ENCODE measurements at regions not wholly inside any gene's neighbourhood (a gene's known extent, or its start where the extent isn't known, plus 50 kb on each side); places are given as distances from the start of the nearest gene placed in this dataset.
"Not testable (repeated sequence)": the region's sequence is repeated elsewhere in the genome, so short reads cannot be mapped to it uniquely, and the experiment has no call there.

- DNase-seq = no peak
These were observed 859.4 kb downstream of the TYW1 start for GRCh38 chr7:67856046-67856445.

DNA sequence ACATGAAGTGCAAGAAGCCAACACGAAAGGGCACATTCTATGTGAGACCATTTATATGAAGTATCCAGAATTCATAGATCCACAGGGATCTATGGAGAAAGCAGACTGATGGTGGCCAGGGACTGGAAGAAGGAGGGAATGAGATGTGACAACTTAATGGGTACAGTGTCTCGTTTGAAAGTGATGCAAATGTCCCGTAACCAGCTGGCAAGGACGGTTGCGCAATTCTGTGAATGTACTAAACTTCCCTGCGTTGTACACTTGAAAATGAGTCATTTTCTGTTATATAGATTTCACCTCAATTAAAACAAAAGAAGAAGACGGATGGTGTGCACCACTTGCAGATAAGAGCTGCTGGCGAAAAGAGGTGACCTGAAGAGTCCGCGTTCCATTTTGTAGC is 861.1 kb downstream of the TYW1 start:
- no peak for DNase-seq

DNA sequence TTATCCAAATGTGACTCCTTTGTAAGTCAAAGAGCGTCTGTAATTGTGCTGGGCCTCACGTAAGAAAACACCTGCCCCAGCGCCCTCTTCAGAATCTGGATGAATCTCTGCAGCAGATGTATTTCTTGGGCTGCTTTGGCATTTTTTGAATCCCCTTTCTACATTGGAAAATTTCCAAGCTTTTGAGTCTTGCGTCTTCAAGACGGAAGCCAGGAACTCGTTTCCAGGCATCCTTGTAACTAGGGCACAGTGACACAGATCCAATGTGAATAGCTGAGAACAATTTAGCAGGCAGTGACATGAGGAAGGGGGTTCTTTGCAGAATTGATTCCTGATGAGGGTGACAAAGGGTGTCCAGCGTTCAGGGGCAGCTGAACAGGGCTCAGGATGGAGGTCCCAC is 862.3 kb downstream of the TYW1 start:
- DNase-seq = no peak

DNA sequence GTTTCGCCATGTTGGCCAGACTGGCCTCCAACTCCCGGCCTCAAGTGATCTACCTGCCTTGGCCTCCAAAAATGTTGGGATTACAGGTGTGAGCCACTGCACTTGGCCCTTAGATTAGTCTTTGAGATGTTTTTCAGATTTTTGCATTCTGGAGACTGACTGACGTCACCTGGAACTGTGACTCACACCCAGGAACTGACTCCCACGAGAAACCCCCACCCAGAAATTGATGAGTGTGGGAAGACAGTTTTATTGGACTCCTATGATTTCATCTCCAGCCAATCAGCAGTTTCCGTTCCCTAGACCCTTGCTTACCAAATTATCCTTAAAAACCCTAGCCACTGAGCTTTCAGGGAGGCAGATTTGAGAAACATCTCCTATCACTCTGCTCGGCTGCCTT is 867.3 kb downstream of the TYW1 start:
- DNase-seq = no peak

- DNase-seq = no peak
These were observed 869.4 kb downstream of the TYW1 start for GRCh38 chr7:67866054-67866453.

DNA sequence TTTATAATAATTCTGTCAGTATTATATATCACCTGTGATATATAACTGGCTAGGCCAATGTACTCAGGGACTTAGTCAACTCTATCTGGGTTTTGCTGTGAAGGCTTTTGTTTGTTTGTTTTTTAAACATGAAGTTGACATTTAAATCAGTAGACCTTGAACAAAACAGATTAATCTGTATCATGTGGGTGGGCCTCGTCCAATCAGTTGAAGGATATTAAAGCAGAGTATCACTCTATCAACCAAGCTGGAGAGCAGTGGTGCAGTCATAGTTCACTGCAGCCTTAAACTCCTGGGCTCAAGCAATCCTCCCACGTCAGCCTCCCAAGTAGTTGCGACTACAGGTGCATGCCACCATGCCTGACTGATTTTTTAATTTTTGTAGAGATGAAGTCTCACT is 870.2 kb downstream of the TYW1 start:
- DNase-seq = no peak

DNA sequence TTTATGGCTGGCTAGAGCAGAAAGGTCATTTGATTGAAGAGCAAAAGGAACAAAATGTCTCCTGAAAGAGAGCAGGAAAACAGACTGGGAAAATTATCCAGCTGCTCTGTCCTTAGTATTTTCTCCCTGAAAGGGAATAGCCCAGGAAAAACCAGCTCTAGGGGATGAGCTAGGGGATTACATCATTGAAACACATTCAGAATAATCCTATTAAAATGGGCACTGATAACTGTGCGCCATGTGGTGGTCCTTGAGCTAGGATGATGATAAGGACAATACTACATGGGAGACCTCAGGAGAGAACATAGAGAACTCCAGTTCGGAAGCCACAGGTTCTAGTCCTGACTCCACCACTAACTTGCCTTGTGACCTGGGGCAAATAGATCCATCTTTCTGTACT is 873.8 kb downstream of the TYW1 start:
- no peak for DNase-seq

DNA sequence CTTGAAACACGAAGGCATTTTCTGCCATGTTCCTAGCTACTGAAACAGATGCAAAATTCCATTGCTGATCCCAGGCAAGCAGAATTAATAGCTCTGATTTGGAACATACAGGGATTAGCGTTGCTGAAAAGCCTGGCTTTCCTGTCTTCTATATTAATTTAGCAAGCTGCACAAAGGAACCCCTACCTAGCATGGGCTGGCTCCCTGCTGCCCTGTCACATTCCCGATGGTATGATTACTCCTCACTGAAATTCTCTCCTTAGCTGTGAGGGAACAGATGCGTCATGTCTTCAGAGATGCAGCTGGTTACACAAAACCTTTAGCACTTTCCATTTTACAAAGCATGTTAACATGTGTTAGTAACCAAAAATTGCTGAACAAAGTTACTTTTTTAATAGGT is 878.9 kb downstream of the TYW1 start:
- DNase-seq = no peak

DNA sequence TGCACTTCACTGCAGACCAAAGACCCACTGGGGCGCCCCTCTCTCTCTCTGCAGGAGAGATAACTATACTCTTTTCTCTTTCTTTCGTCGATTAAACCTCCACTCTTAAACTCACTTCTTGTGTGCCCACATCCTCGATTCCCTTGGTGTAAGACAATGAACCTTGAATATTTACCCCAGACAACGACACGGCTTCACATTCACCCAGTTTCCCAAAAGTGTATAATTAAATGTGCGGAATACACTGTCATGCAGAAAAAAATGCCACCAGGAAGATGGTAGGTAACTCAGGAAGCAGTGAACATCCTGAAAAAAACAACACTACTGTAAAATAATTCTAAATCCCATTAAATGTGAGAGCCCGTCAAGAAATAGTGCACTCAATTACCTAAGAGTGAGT is 882.2 kb downstream of the TYW1 start:
- DNase-seq = no peak

- no peak for DNase-seq
These were observed 886.2 kb downstream of the TYW1 start for GRCh38 chr7:67882843-67883242.

DNA sequence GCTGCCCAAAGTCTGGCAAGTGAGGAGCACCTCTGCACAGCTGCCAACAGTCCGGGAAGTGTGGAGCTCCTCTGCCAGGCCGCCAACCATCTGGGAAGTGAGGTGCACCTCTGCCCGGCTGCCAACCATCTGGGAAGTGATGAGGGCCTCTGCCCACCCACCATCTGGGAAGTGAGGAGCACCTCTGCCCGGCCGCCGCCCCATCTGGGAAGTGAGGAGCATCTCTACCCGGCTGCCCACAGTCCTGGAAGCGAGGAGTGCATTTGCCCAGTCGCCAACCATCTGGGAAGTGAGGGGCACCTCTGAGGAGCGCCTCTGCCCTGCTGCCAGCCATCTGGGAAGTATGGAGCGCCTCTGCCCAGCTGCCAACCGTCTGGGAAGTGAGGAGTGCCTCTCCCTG is 893.7 kb downstream of the TYW1 start:
- no peak for DNase-seq

GRCh38 chr7:67894746-67895145 is 898.1 kb downstream of the TYW1 start:
- DNase-seq = no peak

- DNase-seq = no peak
These were observed 900.1 kb downstream of the TYW1 start for GRCh38 chr7:67896721-67897120.

DNA sequence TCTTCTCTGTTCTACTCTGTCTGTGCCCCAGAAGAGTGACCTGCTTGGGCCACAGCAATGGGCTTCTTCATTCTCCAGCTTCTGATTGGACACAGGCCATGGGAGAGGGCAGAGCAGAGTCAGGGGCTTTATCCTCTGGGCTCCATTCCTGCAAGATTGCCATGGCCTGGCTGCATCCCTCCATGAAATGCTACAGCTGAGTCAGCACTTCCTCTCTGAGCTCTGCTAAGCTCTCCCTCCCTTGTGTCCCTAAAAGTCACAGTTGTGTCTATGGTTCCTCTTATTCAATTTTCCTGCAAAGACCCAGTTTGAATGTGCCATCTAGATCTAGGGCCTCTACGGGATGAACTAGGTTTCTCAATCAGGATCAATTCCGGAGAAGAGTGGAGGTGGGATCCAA is 903.8 kb downstream of the TYW1 start:
- DNase-seq = no peak

- no peak for DNase-seq
These were observed 905.3 kb downstream of the TYW1 start for GRCh38 chr7:67901808-67902480.

- no peak for DNase-seq
These were observed 911.2 kb downstream of the TYW1 start for GRCh38 chr7:67907792-67908191.

DNA sequence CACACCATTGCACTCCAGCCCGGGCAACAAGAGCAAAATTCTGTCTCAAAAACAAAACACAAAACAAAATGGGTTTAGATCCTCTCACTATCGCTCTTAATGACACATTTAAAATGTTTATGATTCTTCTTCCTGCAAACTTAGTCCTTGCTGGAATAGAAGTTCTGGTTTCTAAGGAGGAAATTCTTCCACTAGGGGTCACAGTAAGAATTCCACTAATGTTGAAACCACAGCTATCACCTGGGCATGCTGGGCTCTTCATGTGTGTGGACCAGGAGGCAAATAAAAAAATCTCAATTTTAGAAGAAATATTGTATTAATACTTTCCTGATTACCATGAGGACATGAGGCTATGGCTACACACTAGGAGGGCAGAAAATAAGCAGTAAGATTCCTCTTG is 915.8 kb downstream of the TYW1 start:
- no peak for DNase-seq

- no peak for DNase-seq
These were observed 917.0 kb downstream of the TYW1 start for GRCh38 chr7:67913604-67914003.

DNA sequence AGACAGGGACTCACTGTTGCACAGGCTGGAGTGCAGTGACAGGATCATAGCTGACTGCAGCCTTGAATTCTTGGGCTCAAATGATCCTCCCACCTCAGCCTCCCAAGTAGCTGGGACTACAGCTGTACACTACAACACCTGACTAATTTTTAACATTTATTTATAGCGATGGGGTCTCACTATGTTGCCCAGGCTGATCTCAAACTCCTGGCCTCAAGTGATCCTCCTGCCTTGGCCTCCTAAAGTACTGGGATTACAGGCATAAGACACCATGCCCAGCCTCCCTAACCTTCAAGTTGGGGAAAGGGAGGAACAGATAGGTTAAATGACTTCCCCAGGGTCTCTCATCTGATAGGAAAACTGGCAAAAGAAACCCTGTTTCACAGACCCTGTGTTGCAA is 919.5 kb downstream of the TYW1 start:
- not testable (repeated sequence) for DNase-seq

- DNase-seq = no peak
These were observed 920.2 kb downstream of the TYW1 start for GRCh38 chr7:67916571-67917436.

GRCh38 chr7:67917437-67917755 is 920.8 kb downstream of the TYW1 start:
- no peak for DNase-seq

DNA sequence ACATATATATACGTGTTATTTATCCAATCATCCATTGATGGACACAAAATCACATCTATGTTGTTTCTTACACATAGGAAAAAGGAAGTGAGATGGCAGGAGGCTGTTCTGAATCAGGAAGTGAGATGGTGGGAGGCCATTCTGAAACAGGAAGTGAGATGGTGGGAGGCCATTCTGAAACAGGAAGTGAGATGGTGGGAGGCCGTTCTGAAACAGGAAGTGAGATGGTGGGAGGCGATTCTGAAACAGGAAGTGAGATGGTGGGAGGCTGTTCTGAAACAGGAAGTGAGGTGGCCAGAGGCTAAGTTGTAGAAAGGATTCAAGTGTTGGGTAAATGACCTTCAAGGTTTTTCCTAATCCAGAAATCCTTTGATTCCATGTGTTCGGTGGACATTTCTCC is 921.5 kb downstream of the TYW1 start:
- DNase-seq = no peak

DNA sequence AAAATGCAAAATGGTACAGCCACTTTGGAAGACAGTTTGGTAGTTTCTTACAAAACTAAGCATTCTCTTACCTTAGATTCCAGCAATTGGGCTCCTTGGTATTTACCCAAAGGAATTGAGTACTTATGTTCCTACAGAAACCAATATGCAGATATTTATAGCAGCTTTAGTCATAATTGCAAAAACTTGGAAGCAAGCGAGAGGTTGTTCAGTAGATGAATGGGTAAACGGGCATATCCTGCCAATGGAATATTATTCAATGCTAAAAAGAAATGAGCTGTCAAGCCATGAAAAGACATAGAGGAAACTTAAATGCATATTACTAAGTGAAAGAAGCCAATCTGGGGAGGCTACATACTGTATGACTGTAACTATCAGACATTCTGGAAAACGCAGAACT is 926.7 kb downstream of the TYW1 start:
- DNase-seq = no peak

DNA sequence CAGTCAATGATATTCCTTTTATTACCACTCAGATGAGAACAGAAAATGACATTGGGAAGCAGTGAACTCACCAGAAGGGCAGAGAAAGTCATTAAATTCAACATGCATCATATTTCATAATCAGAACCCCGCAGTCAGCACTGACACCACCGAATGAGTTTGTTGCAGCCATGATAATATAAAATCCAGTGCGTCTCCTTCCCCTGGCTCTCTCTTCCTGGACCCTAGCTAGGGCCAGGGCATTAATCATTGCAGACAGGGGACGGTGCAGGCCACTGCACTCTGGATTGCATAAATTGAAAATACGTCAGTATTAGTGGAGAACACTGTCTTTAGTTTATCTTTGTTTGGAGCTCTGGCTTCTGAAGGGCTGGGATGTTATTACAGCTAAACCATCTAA is 931.5 kb downstream of the TYW1 start:
- no peak for DNase-seq

GRCh38 chr7:67936447-67936846 is 939.8 kb downstream of the TYW1 start:
- DNase-seq = not testable (repeated sequence)
